HepG2 (cell line): ENCODE measurements at regions not wholly inside any gene's neighbourhood (a gene's known extent, or its start where the extent isn't known, plus 50 kb on each side); places are given as distances from the start of the nearest gene placed in this dataset.

Experiments
- BCL6 ChIP-seq: IDR thresholded peaks from 2 replicates; pipeline ENCODE4 v1.6.1; 2016; ENCODE audit warnings: missing genetic modification reagents, missing compliant biosample characterization
- CREB3 ChIP-seq: sonication (generic); formaldehyde crosslinking; IDR thresholded peaks from 2 replicates; pipeline ENCODE4 v1.5.0; 2020; ENCODE audit warnings: missing genetic modification reagents
- FOXA1 ChIP-seq, 2 experiments: fragments of 450-650 bp in 1 of 2; sonication (generic) in 1 of 2; formaldehyde crosslinking in 1 of 2; IDR thresholded peaks; 2 replicates each; pipeline versions ENCODE4 v1.4.0 to v1.6.1; 2016 to 2020; ENCODE audit warnings: missing genetic modification reagents in 1 of 2
- FOXP1 ChIP-seq, 2 experiments: fragments of 450-650 bp in 1 of 2; IDR thresholded peaks; 2 replicates each; pipeline ENCODE4 v1.6.1; 2017 to 2018; ENCODE audit warnings: antibody characterized with exemption in 1 of 2
- GATAD2A ChIP-seq: IDR thresholded peaks from 2 replicates; pipeline ENCODE4 v1.6.1; 2016
- NR2F1 ChIP-seq, 2 experiments: fragments of 450-650 bp in 1 of 2; formaldehyde crosslinking in 1 of 2; IDR thresholded peaks; 2 replicates each; pipeline versions ENCODE4 v1.5.0 to v1.6.1; 2016 to 2020; ENCODE audit warnings: mild to moderate bottlenecking in 1 of 2, missing compliant biosample characterization in 1 of 2, missing genetic modification reagents in 1 of 2, moderate library complexity in 1 of 2
- NRL ChIP-seq: sonication (generic); formaldehyde crosslinking; IDR thresholded peaks from 2 replicates; pipeline ENCODE4 v1.5.0; 2020; ENCODE audit warnings: missing genetic modification reagents, mild to moderate bottlenecking, moderate library complexity, borderline replicate concordance
- PAXIP1 ChIP-seq: sonication (generic); formaldehyde crosslinking; conservative IDR thresholded peaks from 2 replicates; pipeline ENCODE4 v1.4.0; 2020; ENCODE audit warnings: mild to moderate bottlenecking, missing genetic modification reagents, moderate library complexity
- PRDM4 ChIP-seq: sonication (generic); formaldehyde crosslinking; IDR thresholded peaks from 2 replicates; pipeline ENCODE4 v1.9.0; 2021; ENCODE audit warnings: missing genetic modification reagents, borderline replicate concordance
- TCF7 ChIP-seq: sonication (generic); IDR thresholded peaks from 2 replicates; pipeline ENCODE4 v1.6.1; 2016; ENCODE audit warnings: antibody characterized with exemption, low read depth
- USF2 ChIP-seq, 2 experiments: sonication (generic) in 1 of 2; formaldehyde crosslinking in 1 of 2; IDR thresholded peaks; 2 replicates each; pipeline versions ENCODE4 v1.5.1 to v1.6.1; 2011 to 2020; ENCODE audit warnings: borderline replicate concordance in 1 of 2, low read depth in 1 of 2, low read length in 1 of 2, mild to moderate bottlenecking in 1 of 2, missing genetic modification reagents in 1 of 2, moderate library complexity in 1 of 2
- TF ChIP-seq, protein P1 (sequence below): sonication (generic); formaldehyde crosslinking; IDR thresholded peaks from 2 replicates; pipeline ENCODE4 v1.5.1; 2020; ENCODE audit warnings: mild to moderate bottlenecking, missing genetic modification reagents, borderline replicate concordance

GRCh38 chrX:20479048-20479447 is 212.3 kb upstream of the RPS6KA3 start (continued):
- TF ChIP-seq PAXIP1 (CRISPR knock-in tag) = peak; percentile 61
- TF ChIP-seq USF2 (IDR thresholded peaks at IDR 0.05; ENCODE audit: low read depth, low read length) = no peak
- no peak for TF ChIP-seq USF2 (CRISPR knock-in tag; IDR thresholded peaks at IDR 0.05; ENCODE audit: borderline replicate concordance)
- no peak for TF ChIP-seq PRDM4 (CRISPR knock-in tag)
- peak in 1 of 2 experiments; percentile 39; a peak in 1 of 4 replicates for TF ChIP-seq NR2F1 (CRISPR knock-in tag; IDR thresholded peaks at IDR 0.05)
- TF ChIP-seq CREB3 (CRISPR knock-in tag) = no peak
- no peak for TF ChIP-seq FOXP1 (IDR thresholded peaks at IDR 0.05)
- TF ChIP-seq FOXP1 (CRISPR knock-in tag; IDR thresholded peaks at IDR 0.05) = peak; percentile 65; the same call in 1 of the 2 replicates
- no peak for TF ChIP-seq FOXA1 (IDR thresholded peaks at IDR 0.05)
- TF ChIP-seq FOXA1 (CRISPR knock-in tag; IDR thresholded peaks at IDR 0.05) = 0 out of 2 replicates have a peak, but pooled peaks have one; percentile 35
- TF ChIP-seq, protein P1, sequence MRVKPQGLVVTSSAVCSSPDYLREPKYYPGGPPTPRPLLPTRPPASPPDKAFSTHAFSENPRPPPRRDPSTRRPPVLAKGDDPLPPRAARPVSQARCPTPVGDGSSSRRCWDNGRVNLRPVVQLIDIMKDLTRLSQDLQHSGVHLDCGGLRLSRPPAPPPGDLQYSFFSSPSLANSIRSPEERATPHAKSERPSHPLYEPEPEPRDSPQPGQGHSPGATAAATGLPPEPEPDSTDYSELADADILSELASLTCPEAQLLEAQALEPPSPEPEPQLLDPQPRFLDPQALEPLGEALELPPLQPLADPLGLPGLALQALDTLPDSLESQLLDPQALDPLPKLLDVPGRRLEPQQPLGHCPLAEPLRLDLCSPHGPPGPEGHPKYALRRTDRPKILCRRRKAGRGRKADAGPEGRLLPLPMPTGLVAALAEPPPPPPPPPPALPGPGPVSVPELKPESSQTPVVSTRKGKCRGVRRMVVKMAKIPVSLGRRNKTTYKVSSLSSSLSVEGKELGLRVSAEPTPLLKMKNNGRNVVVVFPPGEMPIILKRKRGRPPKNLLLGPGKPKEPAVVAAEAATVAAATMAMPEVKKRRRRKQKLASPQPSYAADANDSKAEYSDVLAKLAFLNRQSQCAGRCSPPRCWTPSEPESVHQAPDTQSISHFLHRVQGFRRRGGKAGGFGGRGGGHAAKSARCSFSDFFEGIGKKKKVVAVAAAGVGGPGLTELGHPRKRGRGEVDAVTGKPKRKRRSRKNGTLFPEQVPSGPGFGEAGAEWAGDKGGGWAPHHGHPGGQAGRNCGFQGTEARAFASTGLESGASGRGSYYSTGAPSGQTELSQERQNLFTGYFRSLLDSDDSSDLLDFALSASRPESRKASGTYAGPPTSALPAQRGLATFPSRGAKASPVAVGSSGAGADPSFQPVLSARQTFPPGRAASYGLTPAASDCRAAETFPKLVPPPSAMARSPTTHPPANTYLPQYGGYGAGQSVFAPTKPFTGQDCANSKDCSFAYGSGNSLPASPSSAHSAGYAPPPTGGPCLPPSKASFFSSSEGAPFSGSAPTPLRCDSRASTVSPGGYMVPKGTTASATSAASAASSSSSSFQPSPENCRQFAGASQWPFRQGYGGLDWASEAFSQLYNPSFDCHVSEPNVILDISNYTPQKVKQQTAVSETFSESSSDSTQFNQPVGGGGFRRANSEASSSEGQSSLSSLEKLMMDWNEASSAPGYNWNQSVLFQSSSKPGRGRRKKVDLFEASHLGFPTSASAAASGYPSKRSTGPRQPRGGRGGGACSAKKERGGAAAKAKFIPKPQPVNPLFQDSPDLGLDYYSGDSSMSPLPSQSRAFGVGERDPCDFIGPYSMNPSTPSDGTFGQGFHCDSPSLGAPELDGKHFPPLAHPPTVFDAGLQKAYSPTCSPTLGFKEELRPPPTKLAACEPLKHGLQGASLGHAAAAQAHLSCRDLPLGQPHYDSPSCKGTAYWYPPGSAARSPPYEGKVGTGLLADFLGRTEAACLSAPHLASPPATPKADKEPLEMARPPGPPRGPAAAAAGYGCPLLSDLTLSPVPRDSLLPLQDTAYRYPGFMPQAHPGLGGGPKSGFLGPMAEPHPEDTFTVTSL (CRISPR knock-in tag) = peak; percentile 21; the same call in 1 of the 2 replicates
- TF ChIP-seq TCF7 = peak; percentile 85
- TF ChIP-seq GATAD2A = peak; percentile 58
- TF ChIP-seq NRL (CRISPR knock-in tag) = no peak
- peak; percentile 69 for TF ChIP-seq BCL6 (CRISPR knock-in tag)
